GM10266 (cell line): ENCODE measurements at regions not wholly inside any gene's neighbourhood (a gene's known extent, or its start where the extent isn't known, plus 50 kb on each side); places are given as distances from the start of the nearest gene placed in this dataset.

Experiments
- DNase-seq: peaks from one replicate; pipeline ENCODE4 v3.0.0; 2012; ENCODE audit errors: extremely low spot score
- TF ChIP-seq, protein P1 (sequence below): IDR thresholded peaks from 2 replicates; pipeline ENCODE4 v1.5.1; 2012; ENCODE audit warnings: mild to moderate bottlenecking, low read depth; ENCODE audit not compliant: control insufficient read depth, insufficient read depth; ENCODE audit errors: missing control alignments

DNA sequence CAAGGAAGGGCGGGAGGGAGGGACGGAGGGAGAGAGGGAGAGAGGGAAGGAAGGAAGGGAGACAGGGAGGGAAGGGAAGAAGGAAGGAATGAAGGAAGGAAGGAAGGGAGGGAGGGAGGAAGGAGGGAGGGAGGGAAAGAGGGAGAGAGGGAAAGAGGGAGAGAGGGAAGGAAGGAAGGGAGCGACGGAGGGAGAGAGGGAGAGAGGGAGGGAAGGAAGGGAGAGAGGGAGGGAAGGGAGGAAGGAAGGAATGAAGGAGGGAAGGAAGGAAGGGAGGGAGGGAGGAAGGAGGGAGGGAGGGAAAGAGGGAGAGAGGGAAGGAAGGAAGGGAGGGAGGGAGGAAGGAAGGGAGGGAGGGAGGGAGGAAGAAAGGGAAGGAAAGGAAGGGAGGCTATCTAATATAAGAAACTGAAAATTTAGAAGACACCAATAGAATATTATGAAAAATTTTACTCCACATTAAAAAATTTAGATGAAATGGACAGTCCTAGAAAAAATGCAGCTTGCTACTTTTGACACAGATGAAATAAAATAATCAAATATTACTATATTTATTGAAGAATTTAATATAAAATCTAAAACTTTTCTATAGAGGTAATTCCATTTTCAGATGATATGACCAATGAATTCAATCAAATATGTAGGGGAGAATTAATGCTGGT lies 280.3 kb upstream of the SLITRK3 start:
- no peak for DNase-seq
- TF ChIP-seq, protein P1, sequence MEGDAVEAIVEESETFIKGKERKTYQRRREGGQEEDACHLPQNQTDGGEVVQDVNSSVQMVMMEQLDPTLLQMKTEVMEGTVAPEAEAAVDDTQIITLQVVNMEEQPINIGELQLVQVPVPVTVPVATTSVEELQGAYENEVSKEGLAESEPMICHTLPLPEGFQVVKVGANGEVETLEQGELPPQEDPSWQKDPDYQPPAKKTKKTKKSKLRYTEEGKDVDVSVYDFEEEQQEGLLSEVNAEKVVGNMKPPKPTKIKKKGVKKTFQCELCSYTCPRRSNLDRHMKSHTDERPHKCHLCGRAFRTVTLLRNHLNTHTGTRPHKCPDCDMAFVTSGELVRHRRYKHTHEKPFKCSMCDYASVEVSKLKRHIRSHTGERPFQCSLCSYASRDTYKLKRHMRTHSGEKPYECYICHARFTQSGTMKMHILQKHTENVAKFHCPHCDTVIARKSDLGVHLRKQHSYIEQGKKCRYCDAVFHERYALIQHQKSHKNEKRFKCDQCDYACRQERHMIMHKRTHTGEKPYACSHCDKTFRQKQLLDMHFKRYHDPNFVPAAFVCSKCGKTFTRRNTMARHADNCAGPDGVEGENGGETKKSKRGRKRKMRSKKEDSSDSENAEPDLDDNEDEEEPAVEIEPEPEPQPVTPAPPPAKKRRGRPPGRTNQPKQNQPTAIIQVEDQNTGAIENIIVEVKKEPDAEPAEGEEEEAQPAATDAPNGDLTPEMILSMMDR = no peak

DNA sequence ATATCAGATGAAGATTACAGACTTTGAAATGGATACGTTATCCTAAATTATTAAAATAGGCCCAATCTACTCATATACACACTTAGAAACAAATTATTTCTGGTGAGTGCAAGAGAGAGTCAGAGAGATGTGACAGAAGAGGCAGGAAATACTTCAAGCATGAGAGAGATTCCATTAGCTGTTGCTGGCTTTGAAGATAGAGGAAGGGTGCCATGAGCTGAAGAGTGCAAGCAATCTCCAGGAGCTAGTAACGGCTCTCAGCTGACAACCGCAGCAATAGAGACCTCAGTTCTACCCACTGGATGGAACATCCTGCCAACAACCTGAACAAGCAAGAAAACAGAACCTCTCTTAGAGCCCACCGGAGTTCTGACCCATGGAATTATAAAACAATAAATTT lies 270.7 kb upstream of the SLITRK3 start:
- TF ChIP-seq, protein P1 = no peak
- no peak for DNase-seq

DNA sequence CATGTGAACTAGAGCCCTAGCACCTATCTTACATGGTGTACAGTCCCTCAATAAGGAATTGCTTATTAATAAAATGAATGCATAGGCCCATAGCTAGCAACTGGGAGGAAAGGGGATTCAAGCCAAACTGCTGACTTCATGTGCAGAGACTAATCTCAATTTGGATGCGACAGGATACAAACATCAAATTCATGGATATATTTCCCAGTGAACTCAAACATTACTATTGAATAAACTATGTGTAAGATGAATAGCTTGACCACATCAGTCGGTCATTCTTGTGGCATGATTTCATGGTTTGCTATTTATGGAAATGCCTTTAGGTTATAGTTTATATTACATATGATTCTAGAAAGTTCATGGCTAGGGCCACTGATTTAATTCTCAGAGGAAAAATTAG lies 268.6 kb upstream of the SLITRK3 start:
- TF ChIP-seq, protein P1 = no peak

DNA sequence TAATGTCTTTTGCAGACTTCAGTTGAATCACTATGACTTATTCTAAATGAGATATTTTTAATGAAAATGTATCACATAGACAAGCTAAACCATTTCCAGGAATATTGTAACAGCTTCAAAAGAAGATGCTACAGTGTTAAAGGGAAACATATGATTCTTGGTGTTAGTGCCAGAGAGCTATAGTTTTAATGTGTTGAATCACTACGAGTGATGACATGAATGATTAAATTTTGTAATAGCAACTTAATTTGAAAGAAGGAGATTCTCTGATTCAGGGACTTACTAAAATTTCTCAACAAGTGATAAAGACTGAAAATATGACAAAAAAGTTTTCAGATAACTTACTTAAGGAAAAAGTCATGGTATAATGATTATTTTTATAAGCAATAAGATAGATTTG lies 267.3 kb upstream of the SLITRK3 start:
- TF ChIP-seq, protein P1 = no peak
- DNase-seq = no peak

More for the DNA sequence above, 268.6 kb upstream of the SLITRK3 start:
- DNase-seq = no peak

DNA sequence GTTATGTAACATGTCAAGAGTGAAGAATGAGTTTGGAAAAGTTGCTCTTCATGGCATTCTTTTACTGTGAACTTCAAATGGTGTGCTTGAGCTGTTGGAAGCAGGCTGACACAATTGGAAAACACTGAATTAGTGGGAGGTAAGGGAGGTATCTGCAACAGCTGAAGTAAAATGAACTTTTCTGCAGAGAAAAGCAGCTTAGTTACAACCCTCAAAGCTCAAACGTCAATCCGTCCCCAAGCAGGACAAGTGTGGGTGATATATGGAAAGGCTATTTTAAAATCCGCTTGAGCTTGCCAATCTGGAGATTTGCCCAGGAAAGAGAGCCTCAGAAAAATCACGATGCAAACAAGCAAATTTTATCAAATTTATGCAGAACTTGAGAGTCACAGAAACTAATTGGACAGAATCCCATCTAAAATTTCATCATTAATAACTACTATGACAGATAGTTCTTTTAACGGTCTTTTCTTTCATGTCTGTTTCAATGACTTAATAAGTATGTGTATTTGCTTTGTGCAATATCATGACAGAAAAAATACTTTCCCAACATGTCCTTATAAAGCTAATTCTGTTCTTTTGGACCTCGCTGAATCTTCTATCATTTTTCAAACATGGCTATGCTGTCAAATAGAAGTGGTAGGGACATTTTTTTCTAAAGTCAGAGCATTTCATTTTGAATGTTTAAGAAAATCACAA lies 266.6 kb upstream of the SLITRK3 start:
- no peak for DNase-seq
- TF ChIP-seq, protein P1 = no peak

DNA sequence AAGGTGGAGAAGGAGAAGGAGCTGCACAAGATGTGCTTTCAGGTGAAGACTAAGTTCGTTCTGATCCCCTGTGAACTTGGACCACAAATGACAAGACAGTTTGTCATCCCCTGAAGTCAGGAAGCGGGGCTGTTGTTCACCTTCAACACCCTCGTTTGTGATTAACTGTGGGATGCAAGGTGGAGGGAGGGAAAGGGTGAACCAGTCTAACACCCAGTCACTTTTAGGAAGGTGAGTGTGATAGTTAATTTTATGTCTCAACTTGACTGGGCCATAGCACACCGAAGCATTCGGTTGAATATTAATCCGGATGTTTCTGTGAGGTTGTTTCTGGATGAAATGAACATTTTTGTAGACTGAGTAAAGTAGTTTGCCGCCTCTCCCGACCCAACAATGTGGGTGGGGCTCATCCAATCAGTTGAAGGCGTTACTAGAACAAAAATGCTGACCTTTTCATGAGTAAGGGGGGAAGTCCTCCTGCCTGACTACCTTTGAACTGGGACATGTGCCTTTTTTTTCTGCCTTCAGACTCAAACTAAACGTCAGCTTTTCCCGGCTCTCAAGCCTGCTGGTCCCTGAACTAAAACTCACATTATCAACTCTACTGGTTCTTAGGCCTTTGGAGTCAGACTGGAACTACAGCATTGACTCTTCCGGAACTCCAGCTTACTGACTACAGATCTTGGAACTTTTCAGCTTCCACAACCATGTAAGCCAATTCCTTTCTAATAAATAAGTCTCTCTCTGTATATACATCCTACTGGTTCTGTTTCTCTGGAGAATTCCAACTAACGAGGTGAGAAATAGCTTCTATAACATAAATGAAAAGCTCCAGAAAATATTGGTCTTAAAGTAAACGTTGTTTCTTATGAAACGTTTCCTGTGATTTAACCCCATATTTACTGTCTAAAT lies 264.0 kb upstream of the SLITRK3 start:
- TF ChIP-seq, protein P1 = no peak
- DNase-seq = no peak

DNA sequence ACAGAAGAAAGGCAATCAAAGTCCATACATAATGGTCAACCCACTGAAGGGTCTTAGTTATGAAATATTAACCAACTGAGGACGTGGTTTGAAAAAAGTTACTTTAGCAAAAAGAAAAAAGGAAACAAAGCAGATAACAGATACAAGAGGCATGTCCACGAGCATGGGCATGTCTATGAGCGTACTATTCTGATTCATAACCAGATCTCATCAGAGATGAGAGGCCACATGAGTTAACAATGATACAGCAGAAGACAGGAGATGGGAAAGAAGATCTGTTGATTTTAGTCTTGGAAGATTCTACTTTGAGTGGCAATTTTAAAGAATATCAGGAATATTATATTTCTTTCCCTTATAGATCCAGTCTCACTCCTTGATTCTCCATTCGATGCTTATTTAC lies 262.9 kb upstream of the SLITRK3 start:
- no peak for DNase-seq
- TF ChIP-seq, protein P1 = no peak
